PC-9 (cell line): ENCODE measurements at regions not wholly inside any gene's neighbourhood (a gene's known extent, or its start where the extent isn't known, plus 50 kb on each side); places are given as distances from the start of the nearest gene placed in this dataset.
A peak's percentile ranks its signal among the peaks of the same experiment; 100 is the strongest.

Source experiments
- BruUV-seq: library from RNA; stranded (reverse); fragments of 400-500 nt; replicated peaks from 2 replicates; lab custom pipeline; 2021; lab: Mats Ljungman, UMichigan
- CTCF ChIA-PET: fragments of 300-600 bp; sonication (Branson Sonifier 250); formaldehyde crosslinking; loops from one replicate; lab custom pipeline; 2022; ENCODE audit warnings: antibody characterized with exemption; lab: Charles Lee
- POLR2A ChIA-PET: fragments of 300-600 bp; sonication (Branson Sonifier 250); formaldehyde crosslinking; loops from one replicate; lab custom pipeline; 2022; ENCODE audit warnings: antibody characterized with exemption; ENCODE audit not compliant: unreplicated experiment; lab: Charles Lee
- DNase-seq, 2 experiments: peaks; one replicate each; pipeline versions ENCODE4 v3.0.0 to v3.0.0-alpha.2; 2015 to 2022; ENCODE audit warnings: mixed read lengths in 1 of 2
- H2AFZ ChIP-seq: fragments of 200-600 bp; sonication (generic); 2 replicates; pipeline ENCODE4 v1.8.1; 2017; ENCODE audit warnings: antibody characterized with exemption
- H3F3A ChIP-seq: fragments of 200-600 bp; sonication (generic); 2 replicates; pipeline ENCODE4 v1.8.1; 2017; ENCODE audit warnings: antibody characterized with exemption, mild to moderate bottlenecking, low read depth; ENCODE audit not compliant: insufficient read depth
- H3K27ac ChIP-seq: fragments of 200-600 bp; sonication (generic); 2 replicates; pipeline ENCODE4 v1.6.1; 2016; ENCODE audit warnings: mixed run types
- H3K27me3 ChIP-seq: fragments of 200-600 bp; sonication (generic); 2 replicates; pipeline ENCODE4 v1.6.1; 2016; ENCODE audit warnings: low read depth, mixed run types; ENCODE audit not compliant: insufficient read depth
- H3K36me3 ChIP-seq: fragments of 200-600 bp; sonication (generic); 2 replicates; pipeline ENCODE4 v1.6.1; 2016; ENCODE audit warnings: low read depth, mixed run types
- H3K4me1 ChIP-seq: fragments of 200-600 bp; sonication (generic); replicated peaks from 2 replicates; pipeline ENCODE4 v1.6.1; 2016; ENCODE audit warnings: mixed run types; ENCODE audit not compliant: insufficient read depth
- H3K4me2 ChIP-seq: fragments of 200-600 bp; sonication (generic); 2 replicates; pipeline ENCODE4 v1.6.1; 2017; ENCODE audit warnings: mixed run types
- H3K4me3 ChIP-seq: fragments of 200-600 bp; sonication (generic); 2 replicates; pipeline ENCODE4 v1.6.1; 2016; ENCODE audit warnings: mixed run types
- H3K79me2 ChIP-seq: fragments of 200-600 bp; sonication (generic); 2 replicates; pipeline ENCODE4 v1.6.1; 2017; ENCODE audit warnings: low read depth, mixed run types
- H3K9me2 ChIP-seq: fragments of 200-600 bp; sonication (generic); 2 replicates; pipeline ENCODE4 v1.8.1; 2017; ENCODE audit warnings: mild to moderate bottlenecking; ENCODE audit not compliant: insufficient read depth
- H3K9me3 ChIP-seq: fragments of 200-600 bp; sonication (generic); 2 replicates; pipeline ENCODE4 v1.8.1; 2016; ENCODE audit warnings: low read depth; ENCODE audit not compliant: insufficient read depth
- H4K20me1 ChIP-seq: fragments of 200-600 bp; sonication (generic); 2 replicates; pipeline ENCODE4 v1.8.1; 2017; ENCODE audit not compliant: insufficient read depth
- EZH2 ChIP-seq: fragments of 200-600 bp; sonication (generic); IDR thresholded peaks from 2 replicates; pipeline ENCODE4 v1.8.0; 2017; ENCODE audit warnings: antibody characterized with exemption, low read depth
- intact Hi-C: fragments of 100-400 bp; cut with micrococcal nuclease; formaldehyde crosslinking; loops from one replicate; pipeline ENCODE4 v1.10.0; 2022; ENCODE audit not compliant: unreplicated experiment
- TF ChIP-seq, protein P1 (sequence below): fragments of 200-600 bp; sonication (generic); conservative IDR thresholded peaks from 2 replicates; pipeline ENCODE4 v1.6.1; 2017; ENCODE audit warnings: mixed run types, antibody characterized with exemption, mild to moderate bottlenecking, moderate library complexity

DNA sequence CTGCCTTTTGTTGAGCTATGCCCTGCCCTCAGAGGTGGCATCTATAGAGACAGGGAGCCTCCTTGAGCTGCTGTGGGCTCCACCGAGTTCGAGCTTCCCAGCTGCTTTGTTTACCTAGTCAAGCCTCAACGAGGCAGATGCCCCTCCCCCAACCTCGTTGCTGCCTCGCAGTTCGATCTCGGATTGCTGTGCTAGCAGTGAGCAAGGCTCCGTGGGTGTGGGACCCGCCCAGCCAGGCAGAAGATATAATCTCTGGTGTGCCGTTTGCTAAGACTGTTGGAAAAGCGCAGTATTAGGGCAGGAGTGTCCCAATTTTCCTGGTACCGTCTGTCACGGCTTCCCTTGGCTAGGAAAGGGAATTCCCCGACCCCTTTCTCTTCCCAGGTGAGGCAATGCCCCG lies 88.4 kb upstream of the CDK6 start:
- POLR2A ChIA-PET: no interaction called here
- TF ChIP-seq, protein P1, sequence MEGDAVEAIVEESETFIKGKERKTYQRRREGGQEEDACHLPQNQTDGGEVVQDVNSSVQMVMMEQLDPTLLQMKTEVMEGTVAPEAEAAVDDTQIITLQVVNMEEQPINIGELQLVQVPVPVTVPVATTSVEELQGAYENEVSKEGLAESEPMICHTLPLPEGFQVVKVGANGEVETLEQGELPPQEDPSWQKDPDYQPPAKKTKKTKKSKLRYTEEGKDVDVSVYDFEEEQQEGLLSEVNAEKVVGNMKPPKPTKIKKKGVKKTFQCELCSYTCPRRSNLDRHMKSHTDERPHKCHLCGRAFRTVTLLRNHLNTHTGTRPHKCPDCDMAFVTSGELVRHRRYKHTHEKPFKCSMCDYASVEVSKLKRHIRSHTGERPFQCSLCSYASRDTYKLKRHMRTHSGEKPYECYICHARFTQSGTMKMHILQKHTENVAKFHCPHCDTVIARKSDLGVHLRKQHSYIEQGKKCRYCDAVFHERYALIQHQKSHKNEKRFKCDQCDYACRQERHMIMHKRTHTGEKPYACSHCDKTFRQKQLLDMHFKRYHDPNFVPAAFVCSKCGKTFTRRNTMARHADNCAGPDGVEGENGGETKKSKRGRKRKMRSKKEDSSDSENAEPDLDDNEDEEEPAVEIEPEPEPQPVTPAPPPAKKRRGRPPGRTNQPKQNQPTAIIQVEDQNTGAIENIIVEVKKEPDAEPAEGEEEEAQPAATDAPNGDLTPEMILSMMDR: no peak
- no peak for TF ChIP-seq EZH2
- no peaks in the 10 kb centered on the region for H3F3A ChIP-seq
- no peak overlapping the region for H3K27ac ChIP-seq
- no peak overlapping the region for H3K4me3 ChIP-seq
- intact Hi-C loops: no loop called here
- no peak for DNase-seq
- no peak overlapping the region for H3K4me2 ChIP-seq
- H2AFZ ChIP-seq: no peak overlapping the region
- no peaks in the 10 kb centered on the region for H3K9me3 ChIP-seq
- CTCF ChIA-PET: no interaction called here
- no peaks in the 10 kb centered on the region for H3K9me2 ChIP-seq
- no peaks in the 10 kb centered on the region for H3K27me3 ChIP-seq
- H4K20me1 ChIP-seq: no peaks in the 10 kb centered on the region
- no TSS peak for BruUV-seq
- H3K4me1 ChIP-seq: no peaks in the 10 kb centered on the region
- H3K36me3 ChIP-seq: no peaks in the 10 kb centered on the region
- no peaks in the 10 kb centered on the region for H3K79me2 ChIP-seq

DNA sequence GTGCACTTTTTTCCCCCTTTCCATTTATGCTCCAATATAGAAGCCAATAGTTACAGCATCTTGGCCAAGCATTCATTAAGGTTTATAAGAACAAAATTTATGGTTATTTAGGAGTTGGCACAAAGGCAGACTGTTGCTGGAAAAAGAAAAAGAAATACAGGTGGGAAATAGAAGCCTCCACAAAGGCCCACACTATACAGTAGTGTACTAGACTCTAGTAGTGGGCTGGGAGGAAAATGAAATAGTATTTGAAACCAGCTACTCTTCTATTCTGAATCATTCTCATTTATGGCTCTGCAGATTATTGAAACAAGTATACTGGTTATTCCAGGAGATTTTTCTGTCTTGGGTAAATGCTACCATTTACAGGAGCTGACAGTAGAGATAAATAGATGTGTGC lies 80.9 kb upstream of the CDK6 start:
- Histone ChIP-seq H3K27ac (peak overlapping the region; percentile 83), H3F3A (peaks cover 17% of the 10 kb centered on the region), H3K36me3 (no peaks in the 10 kb centered on the region), H3K4me1 (peaks cover 18% of the 10 kb centered on the region), H3K27me3 (no peaks in the 10 kb centered on the region), H3K4me2 (peak overlapping the region; percentile 57), H4K20me1 (no peaks in the 10 kb centered on the region), H2AFZ (no peak overlapping the region), H3K79me2 (no peaks in the 10 kb centered on the region), H3K4me3 (no peak overlapping the region), H3K9me3 (no peaks in the 10 kb centered on the region), H3K9me2 (peaks cover 2% of the 10 kb centered on the region; the same call in 1 of the 2 replicates)
- DNase-seq: no peak
- intact Hi-C loops: loop anchor here (2.0 to 10.0 kb wide), 5 partner anchors 126 to 295 kb away; partner anchors contain the start of gene SAMD9
- no TSS peak for BruUV-seq
- POLR2A ChIA-PET: interaction anchor here (0.6 to 0.7 kb wide), 2 partner anchors 151 to 753 kb away, joined by 4 to 8 read pairs; no protein-coding TSS in a partner anchor
- CTCF ChIA-PET: no interaction called here
- TF ChIP-seq, protein P1: no peak
- TF ChIP-seq EZH2: no peak

DNA sequence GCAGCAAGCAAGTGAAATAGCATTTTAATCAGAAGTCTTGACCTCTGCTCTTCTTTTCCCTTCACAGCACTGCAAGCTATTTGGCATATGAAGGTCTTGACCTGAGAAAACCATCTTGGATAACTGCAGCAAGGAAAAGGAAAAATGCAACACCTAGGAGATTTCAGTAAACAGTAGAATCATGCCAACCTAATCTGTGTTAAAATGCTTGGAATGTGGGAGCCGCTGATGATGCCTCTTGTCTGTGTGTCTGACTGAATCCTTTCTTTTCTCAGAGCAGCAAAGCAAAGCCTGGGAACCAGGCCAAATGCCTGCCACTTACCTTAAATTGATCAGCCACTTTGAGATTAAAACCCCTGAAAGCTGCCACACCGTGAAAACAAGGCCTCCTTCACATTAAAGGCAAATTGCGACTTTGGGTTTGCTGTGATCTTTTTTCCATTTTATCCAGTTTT lies 80.4 kb upstream of the CDK6 start:
- Histone ChIP-seq H3K4me2 (peak overlapping the region; percentile 57), H3K9me2 (peaks cover 5% of the 10 kb centered on the region; the same call in 1 of the 2 replicates), H3K79me2 (no peaks in the 10 kb centered on the region), H3K36me3 (no peaks in the 10 kb centered on the region), H2AFZ (no peak overlapping the region), H3K27ac (peak overlapping the region; percentile 83), H3F3A (peaks cover 17% of the 10 kb centered on the region), H3K4me1 (peaks cover 18% of the 10 kb centered on the region), H3K4me3 (no peak overlapping the region), H3K9me3 (no peaks in the 10 kb centered on the region), H3K27me3 (no peaks in the 10 kb centered on the region), H4K20me1 (no peaks in the 10 kb centered on the region)
- TF ChIP-seq EZH2: no peak
- TF ChIP-seq, protein P1: no peak
- ChIA-PET POLR2A (interaction anchor here (0.6 to 0.7 kb wide), 2 partner anchors 151 to 753 kb away, joined by 4 to 8 read pairs; no protein-coding TSS in a partner anchor), CTCF (interaction anchor here (0.6 kb wide), 1 partner anchor 80 kb away, joined by 6 read pairs; the partner anchor contains the start of gene CDK6)
- intact Hi-C loops: loop anchor here (1.0 to 10.0 kb wide), 8 partner anchors 12 to 294 kb away; partner anchors contain the start of gene SAMD9
- DNase-seq: peak; percentile 86 to 95
- no TSS peak for BruUV-seq
